Ramos (cell line): ENCODE measurements at regions not wholly inside any gene's neighbourhood (a gene's known extent, or its start where the extent isn't known, plus 50 kb on each side); places are given as distances from the start of the nearest gene placed in this dataset.

ENCODE experiments used
- in situ Hi-C: fragments of 300-500 bp; cut with MboI; formaldehyde crosslinking; loops from one replicate; pipeline ENCODE4 v1.14.3; 2022; ENCODE audit warnings: low sequenced_read_pairs; ENCODE audit not compliant: unreplicated experiment

- in situ Hi-C loops: no loop called here
Measured at GRCh38 chr1:195332102-195332501, 1276.1 kb downstream of the KCNT2 start.

- in situ Hi-C loops: no loop called here
Measured at GRCh38 chr1:195328681-195329080, 1279.6 kb downstream of the KCNT2 start.

GRCh38 chr1:195328102-195328501 is 1280.1 kb downstream of the KCNT2 start:
- in situ Hi-C loops: no loop called here

GRCh38 chr1:195327361-195327760 is 1280.9 kb downstream of the KCNT2 start:
- in situ Hi-C loops: no loop called here

GRCh38 chr1:195326325-195326724 is 1281.9 kb downstream of the KCNT2 start:
- in situ Hi-C loops: no loop called here

GRCh38 chr1:195325181-195325580 is 1283.1 kb downstream of the KCNT2 start:
- in situ Hi-C loops: no loop called here

GRCh38 chr1:195306281-195306680 is 1302.0 kb downstream of the KCNT2 start:
- in situ Hi-C loops: no loop called here

- in situ Hi-C loops: no loop called here
Measured at GRCh38 chr1:195294911-195295310, 1313.3 kb downstream of the KCNT2 start.

GRCh38 chr1:195278644-195279043 is 1329.6 kb downstream of the KCNT2 start:
- in situ Hi-C loops: no loop called here

- in situ Hi-C loops: no loop called here
Measured at GRCh38 chr1:195275710-195276109, 1332.5 kb downstream of the KCNT2 start.

GRCh38 chr1:195251900-195252299 is 1356.3 kb downstream of the KCNT2 start:
- in situ Hi-C loops: no loop called here

GRCh38 chr1:195243492-195243891 is 1364.7 kb downstream of the KCNT2 start:
- in situ Hi-C loops: no loop called here

GRCh38 chr1:195241066-195241465 is 1367.2 kb downstream of the KCNT2 start:
- in situ Hi-C loops: no loop called here

- in situ Hi-C loops: no loop called here
Measured at GRCh38 chr1:195238313-195238712, 1369.9 kb downstream of the KCNT2 start.

GRCh38 chr1:195236991-195237889 is 1371.0 kb downstream of the KCNT2 start:
- in situ Hi-C loops: no loop called here

- in situ Hi-C loops: no loop called here
Measured at GRCh38 chr1:195218428-195219212, 1389.6 kb downstream of the KCNT2 start.

- in situ Hi-C loops: no loop called here
Measured at GRCh38 chr1:195202241-195202640, 1406.0 kb downstream of the KCNT2 start.

GRCh38 chr1:195200772-195201171 is 1407.5 kb downstream of the KCNT2 start:
- in situ Hi-C loops: no loop called here

GRCh38 chr1:195197116-195197515 is 1411.1 kb downstream of the KCNT2 start:
- in situ Hi-C loops: no loop called here

GRCh38 chr1:195195423-195196057 is 1412.7 kb downstream of the KCNT2 start:
- in situ Hi-C loops: no loop called here

GRCh38 chr1:195193134-195193533 is 1415.1 kb downstream of the KCNT2 start:
- in situ Hi-C loops: no loop called here
